NCI-H146 (cell line): ENCODE measurements at regions not wholly inside any gene's neighbourhood (a gene's known extent, or its start where the extent isn't known, plus 50 kb on each side); places are given as distances from the start of the nearest gene placed in this dataset.

Experiments
- DNase-seq: peaks from one replicate; lab custom pipeline; 2025; lab: John Stamatoyannopoulos, UW

GRCh38 chr2:139949242-139949972, 1169.2 kb upstream of the NXPH2 start:
- DNase-seq: no peak

GRCh38 chr2:139946690-139947089, 1166.5 kb upstream of the NXPH2 start:
- DNase-seq: no peak

GRCh38 chr2:139940686-139941085, 1160.5 kb upstream of the NXPH2 start:
- DNase-seq: no peak

- no peak for DNase-seq
Observed at GRCh38 chr2:139925903-139926302, 1145.7 kb upstream of the NXPH2 start.

- no peak for DNase-seq
Observed at GRCh38 chr2:139924070-139924469, 1143.9 kb upstream of the NXPH2 start.

GRCh38 chr2:139918982-139919381, 1138.8 kb upstream of the NXPH2 start:
- no peak for DNase-seq

GRCh38 chr2:139917690-139918384, 1137.6 kb upstream of the NXPH2 start:
- DNase-seq: no peak

GRCh38 chr2:139916822-139917221, 1136.6 kb upstream of the NXPH2 start:
- no peak for DNase-seq

GRCh38 chr2:139911160-139911559, 1131.0 kb upstream of the NXPH2 start:
- DNase-seq: no peak

GRCh38 chr2:139909136-139909535, 1128.9 kb upstream of the NXPH2 start:
- no peak for DNase-seq

GRCh38 chr2:139905624-139906023, 1125.4 kb upstream of the NXPH2 start:
- no peak for DNase-seq

GRCh38 chr2:139891636-139892035, 1111.4 kb upstream of the NXPH2 start:
- DNase-seq: no peak

- DNase-seq: no peak
Observed at GRCh38 chr2:139885921-139886498, 1105.8 kb upstream of the NXPH2 start.

GRCh38 chr2:139876964-139877363, 1096.8 kb upstream of the NXPH2 start:
- no peak for DNase-seq

GRCh38 chr2:139876321-139876720, 1096.1 kb upstream of the NXPH2 start:
- no peak for DNase-seq

- no peak for DNase-seq
Observed at GRCh38 chr2:139872503-139872902, 1092.3 kb upstream of the NXPH2 start.

- no peak for DNase-seq
Observed at GRCh38 chr2:139872032-139872431, 1091.8 kb upstream of the NXPH2 start.

- no peak for DNase-seq
Observed at GRCh38 chr2:139867601-139868226, 1087.5 kb upstream of the NXPH2 start.

GRCh38 chr2:139864821-139865302, 1084.7 kb upstream of the NXPH2 start:
- no peak for DNase-seq

GRCh38 chr2:139854769-139855483, 1074.7 kb upstream of the NXPH2 start:
- DNase-seq: no peak

GRCh38 chr2:139850254-139850890, 1070.2 kb upstream of the NXPH2 start:
- DNase-seq: no peak
